Fibroblast of villous mesenchyme (primary cell): ENCODE measurements at regions not wholly inside any gene's neighbourhood (a gene's known extent, or its start where the extent isn't known, plus 50 kb on each side); places are given as distances from the start of the nearest gene placed in this dataset.
"Not testable (repeated sequence)": the region's sequence is repeated elsewhere in the genome, so short reads cannot be mapped to it uniquely, and the experiment has no call there.

Experiments used
- DNase-seq: peaks from one replicate; pipeline ENCODE4 v3.0.0-alpha.2; 2010; ENCODE audit warnings: low read depth
- H3K4me3 ChIP-seq: 2 replicates; pipeline ENCODE4 v1.5.1; 2011; ENCODE audit warnings: low read depth, mild to moderate bottlenecking, low read length
- TF ChIP-seq, protein P1 (sequence below): IDR thresholded peaks from 2 replicates; pipeline ENCODE4 v1.5.1; 2012; ENCODE audit warnings: low read depth, mild to moderate bottlenecking, low read length; ENCODE audit not compliant: insufficient read depth

DNA sequence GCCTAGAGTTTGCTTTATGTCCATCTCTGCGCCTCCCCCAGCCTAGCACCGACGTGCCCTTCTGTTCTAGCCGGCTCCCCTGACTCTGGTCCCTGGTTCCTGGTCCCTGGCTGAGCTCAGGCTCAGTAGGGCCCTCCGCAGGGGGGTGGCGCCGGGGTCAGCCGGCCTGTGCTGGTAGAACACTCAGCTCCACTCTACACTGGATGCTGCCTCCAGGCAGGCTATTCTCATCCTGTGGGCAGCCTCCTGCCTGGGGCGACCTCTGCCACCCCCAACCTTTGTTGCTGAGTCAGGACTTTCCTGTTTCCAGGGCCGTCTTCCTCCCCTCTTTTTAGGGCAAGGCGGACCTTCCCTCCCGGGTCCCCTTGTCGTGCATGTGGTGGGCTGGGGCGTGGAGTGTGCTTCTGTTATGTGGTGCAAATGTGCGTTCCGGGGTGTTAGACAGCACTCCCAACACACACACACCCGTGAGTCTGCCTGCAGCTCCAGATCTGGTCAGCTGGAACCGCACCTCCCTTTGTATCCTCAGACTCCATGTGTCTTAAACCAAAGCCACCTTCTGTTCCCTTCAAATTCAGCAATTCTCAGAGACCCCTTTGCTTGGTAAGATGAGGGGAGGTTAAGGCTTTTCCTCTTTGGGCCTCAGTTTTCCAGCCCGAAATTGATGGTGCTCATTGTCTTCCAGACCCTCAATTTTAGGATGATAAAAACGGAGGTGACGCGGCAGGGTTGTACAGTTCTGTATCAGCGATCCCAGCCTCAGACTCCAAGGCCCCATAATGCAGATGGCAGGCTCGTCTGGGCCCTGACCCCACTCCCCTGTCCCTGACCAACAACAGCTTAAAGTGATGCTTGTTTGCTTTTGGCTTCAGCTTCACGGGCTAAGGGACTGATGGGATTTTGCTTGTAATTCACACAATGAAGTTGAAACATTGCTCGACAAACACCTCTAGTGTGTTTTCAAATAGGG, 1327.9 kb downstream of the BRD1 start:
- no peak for DNase-seq
- TF ChIP-seq, protein P1, sequence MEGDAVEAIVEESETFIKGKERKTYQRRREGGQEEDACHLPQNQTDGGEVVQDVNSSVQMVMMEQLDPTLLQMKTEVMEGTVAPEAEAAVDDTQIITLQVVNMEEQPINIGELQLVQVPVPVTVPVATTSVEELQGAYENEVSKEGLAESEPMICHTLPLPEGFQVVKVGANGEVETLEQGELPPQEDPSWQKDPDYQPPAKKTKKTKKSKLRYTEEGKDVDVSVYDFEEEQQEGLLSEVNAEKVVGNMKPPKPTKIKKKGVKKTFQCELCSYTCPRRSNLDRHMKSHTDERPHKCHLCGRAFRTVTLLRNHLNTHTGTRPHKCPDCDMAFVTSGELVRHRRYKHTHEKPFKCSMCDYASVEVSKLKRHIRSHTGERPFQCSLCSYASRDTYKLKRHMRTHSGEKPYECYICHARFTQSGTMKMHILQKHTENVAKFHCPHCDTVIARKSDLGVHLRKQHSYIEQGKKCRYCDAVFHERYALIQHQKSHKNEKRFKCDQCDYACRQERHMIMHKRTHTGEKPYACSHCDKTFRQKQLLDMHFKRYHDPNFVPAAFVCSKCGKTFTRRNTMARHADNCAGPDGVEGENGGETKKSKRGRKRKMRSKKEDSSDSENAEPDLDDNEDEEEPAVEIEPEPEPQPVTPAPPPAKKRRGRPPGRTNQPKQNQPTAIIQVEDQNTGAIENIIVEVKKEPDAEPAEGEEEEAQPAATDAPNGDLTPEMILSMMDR, result no peak
- no peak overlapping the region for H3K4me3 ChIP-seq

DNA sequence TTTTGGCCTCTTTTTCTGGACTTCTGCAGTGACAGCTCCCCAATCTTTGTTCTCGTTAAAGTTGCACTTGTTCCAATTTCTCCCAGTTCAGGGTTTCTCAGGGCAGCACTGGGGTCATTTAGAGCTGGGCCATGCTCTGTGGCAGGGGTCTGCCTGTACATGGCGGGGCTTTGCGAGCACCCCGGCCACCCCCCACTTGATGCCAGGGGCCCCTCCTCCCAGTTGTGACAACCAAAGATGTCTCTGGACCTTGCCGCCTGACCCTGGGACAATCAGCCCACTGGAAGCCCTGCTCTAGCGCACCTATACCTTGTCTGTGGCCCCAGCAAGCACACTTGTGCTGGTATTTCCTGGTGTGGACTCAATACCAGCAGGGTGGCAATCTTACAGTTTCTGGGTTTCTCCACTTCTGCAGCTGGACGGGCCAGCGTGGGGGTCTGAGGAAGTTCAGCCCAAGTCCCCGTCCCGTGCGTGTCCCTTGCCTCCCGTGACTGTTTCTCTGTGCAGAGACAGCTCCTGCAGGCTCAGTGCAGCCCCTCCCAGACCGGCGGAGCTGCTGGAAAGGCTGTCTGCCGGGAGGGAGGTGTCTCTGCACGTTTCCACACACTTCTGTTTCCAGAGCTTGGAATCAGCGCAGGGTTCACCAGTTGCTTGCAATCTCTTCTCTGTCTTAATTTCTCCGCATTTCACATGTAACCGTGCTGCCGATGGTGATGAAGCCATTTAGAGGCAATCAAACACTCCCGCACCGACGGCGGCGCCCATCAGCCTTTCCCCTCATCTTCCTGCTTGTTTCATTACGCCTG, 1328.9 kb downstream of the BRD1 start:
- TF ChIP-seq, protein P1, result no peak
- no peak overlapping the region for H3K4me3 ChIP-seq
- DNase-seq, result no peak

DNA sequence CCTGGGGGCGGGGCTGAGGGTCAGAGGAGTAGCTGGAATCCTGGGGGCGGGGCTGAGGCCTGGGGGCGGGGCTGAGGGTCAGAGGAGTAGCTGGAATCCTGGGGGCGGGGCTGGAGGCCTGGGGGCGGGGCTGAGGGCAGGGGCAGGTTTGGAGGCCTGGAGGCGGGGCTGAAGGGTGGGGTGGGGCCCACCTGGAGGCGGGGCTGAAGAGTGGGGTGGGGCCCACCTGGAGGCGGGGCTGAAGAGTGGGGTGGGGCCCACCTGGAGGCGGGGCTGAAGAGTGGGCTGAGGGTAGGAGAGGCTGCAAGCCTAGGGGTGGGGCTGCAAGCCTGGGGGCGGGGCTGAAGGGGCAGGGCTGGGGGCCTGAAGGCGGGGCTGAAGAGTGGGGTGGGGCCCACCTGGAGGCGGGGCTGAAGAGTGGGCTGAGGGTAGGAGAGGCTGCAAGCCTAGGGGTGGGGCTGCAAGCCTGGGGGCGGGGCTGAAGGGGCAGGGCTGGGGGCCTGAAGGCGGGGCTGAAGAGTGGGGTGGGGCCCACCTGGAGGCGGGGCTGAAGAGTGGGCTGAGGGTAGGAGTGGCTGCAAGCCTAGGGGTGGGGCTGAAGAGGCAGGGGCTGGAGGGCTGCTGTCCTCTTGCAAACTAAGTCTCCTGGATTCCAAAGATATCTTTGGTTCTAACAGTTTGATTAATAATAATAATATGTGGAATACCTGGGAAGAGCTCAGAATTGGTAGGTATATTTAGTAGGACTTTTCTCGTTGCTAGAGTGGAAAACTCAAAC, 1329.7 kb downstream of the BRD1 start:
- not testable (repeated sequence) for DNase-seq, H3K4me3 ChIP-seq

DNA sequence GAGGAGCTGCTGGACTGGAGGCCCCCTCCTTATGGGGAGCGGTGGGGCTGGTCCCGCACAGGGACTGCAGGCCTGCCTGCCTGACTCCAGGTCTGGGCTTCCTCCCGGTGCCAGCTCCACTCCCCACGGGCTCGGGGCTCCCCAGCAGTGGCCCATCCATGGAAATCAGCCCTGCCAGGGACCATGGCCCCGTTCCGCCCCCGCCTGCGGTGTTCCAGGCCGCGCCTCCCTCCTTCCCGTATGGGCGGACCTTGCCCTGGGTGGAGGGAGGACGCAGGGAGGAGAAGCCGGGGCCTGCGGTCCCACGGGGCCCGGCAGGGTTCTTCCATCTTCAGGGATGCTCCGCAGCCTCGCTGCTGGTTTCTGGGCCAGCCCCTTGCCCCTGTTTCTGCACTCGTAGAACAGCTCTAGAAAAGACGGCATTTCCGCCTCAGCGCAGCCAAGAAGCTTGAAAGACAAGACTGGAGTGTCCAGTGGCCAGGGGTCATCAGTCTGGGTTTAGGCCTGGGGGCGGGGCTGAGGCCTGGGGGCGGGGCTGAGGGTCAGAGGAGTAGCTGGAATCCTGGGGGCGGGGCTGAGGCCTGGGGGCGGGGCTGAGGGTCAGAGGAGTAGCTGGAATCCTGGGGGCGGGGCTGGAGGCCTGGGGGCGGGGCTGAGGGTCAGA, 1330.6 kb downstream of the BRD1 start:
- no peak overlapping the region for H3K4me3 ChIP-seq
- TF ChIP-seq, protein P1, result no peak
- no peak for DNase-seq

DNA sequence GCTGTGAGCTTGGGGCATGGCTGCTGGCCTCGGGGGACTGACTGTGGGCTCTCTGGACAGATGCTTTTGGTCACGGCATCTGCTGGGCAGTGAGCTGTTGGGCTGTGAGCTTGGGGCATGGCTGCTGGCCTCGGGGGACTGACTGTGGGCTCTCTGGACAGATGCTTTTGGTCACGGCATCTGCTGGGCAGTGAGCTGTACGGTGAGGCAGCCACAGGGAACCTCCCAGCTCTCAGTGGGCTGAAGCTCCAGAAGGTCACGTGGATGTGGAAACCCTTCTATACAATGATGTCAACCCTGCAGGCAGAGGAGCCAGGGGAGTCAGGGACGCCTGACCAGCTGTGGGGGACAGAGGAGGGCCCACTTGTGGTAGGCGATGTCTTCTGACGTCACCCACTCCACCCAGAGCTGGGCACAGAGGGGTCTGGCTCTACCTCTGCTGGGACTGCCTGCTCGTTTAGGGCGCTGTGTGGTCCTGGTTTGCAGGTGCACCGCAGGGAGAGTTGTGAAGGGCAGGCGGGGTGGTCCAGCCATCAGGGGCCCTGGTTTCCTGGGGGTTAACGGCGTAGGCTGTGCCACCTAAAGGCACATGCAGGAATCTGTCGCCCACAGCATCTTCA, 1331.3 kb downstream of the BRD1 start:
- no peak overlapping the region for H3K4me3 ChIP-seq
- DNase-seq, result no peak
- TF ChIP-seq, protein P1, result no peak

DNA sequence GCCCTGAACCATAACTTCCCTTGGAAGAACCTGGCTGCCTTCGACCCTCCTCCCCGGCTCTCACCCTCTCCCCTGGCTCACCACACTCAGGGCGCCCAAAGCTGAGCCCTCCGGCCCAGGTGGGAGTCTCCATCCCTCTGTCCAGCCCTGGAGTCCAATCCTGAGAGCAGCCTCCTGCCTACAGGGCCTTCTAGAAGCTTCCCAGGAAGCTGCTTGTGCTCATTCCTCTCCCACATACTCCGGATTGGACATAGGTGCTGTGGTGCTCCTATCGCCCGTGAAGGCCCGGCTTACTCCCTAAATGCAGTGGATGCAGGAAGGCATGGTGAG, 1332.0 kb downstream of the BRD1 start:
- TF ChIP-seq, protein P1, result no peak
- H3K4me3 ChIP-seq, result no peak overlapping the region
- no peak for DNase-seq
